Fibroblast of lung (primary cell): ENCODE measurements at regions not wholly inside any gene's neighbourhood (a gene's known extent, or its start where the extent isn't known, plus 50 kb on each side); places are given as distances from the start of the nearest gene placed in this dataset.

ENCODE experiments used
- EZH2 ChIP-seq: IDR thresholded peaks from 2 replicates; pipeline ENCODE4 v1.5.1; 2012; ENCODE audit warnings: low read length, control low read depth, mild to moderate bottlenecking; ENCODE audit errors: missing control alignments
- TF ChIP-seq, protein P1 (sequence below), 2 donors: IDR thresholded peaks in 1 of 2; conservative IDR thresholded peaks in 1 of 2; 1 replicate in 1 of 2; 2 replicates in 1 of 2; pipeline ENCODE4 v1.5.1; 2011 to 2012; ENCODE audit warnings: low read length in 2 of 2, control low read depth in 1 of 2, inconsistent platforms in 1 of 2, low read depth in 1 of 2, mild to moderate bottlenecking in 1 of 2

DNA sequence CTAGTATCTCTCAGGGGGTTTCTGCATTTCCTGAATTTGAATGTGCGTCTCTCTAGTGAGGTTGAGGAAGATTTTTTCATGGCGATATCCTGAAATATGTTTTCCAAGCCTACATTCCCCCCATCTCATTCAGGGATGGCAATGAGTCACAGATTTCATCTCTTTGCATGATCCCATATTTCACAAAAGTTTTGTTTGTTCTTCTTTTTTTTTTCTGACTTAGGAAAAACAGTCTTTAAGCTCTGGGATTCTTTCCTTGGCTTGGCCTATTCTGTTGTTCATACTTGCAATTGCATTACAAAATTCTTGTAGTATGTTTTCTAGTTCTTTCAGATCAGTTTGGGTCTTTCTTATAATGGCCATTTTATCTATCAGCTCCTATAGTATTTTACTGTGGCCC, 136.5 kb downstream of the DSEL start:
- TF ChIP-seq, protein P1, sequence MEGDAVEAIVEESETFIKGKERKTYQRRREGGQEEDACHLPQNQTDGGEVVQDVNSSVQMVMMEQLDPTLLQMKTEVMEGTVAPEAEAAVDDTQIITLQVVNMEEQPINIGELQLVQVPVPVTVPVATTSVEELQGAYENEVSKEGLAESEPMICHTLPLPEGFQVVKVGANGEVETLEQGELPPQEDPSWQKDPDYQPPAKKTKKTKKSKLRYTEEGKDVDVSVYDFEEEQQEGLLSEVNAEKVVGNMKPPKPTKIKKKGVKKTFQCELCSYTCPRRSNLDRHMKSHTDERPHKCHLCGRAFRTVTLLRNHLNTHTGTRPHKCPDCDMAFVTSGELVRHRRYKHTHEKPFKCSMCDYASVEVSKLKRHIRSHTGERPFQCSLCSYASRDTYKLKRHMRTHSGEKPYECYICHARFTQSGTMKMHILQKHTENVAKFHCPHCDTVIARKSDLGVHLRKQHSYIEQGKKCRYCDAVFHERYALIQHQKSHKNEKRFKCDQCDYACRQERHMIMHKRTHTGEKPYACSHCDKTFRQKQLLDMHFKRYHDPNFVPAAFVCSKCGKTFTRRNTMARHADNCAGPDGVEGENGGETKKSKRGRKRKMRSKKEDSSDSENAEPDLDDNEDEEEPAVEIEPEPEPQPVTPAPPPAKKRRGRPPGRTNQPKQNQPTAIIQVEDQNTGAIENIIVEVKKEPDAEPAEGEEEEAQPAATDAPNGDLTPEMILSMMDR (conservative IDR thresholded peaks at IDR 0.05 in 1 of 2, IDR thresholded peaks at IDR 0.05 in 1 of 2; ENCODE audit: low read depth in 1 of 2, low read length in 2 of 2) = no peak
- no peak for TF ChIP-seq EZH2
